ENCODE measurements at regions not wholly inside any gene's neighbourhood (a gene's known extent, or its start where the extent isn't known, plus 50 kb on each side); places are given as distances from the start of the nearest gene placed in this dataset.

- no peaks in the 10 kb centered on the region for H3K27me3 ChIP-seq (ENCODE audit: insufficient read depth, low read length)
- no TSS peak for BruUV-seq (replicated peaks)
- no peak overlapping the region for H3K27ac ChIP-seq (ENCODE audit: low read depth, low read length)
- CTCF ChIA-PET, result no interaction called here
- H2AFZ ChIP-seq (ENCODE audit: low read depth, low read length, poor library complexity, severe bottlenecking), result no peak overlapping the region
- H4K20me1 ChIP-seq (ENCODE audit: insufficient read depth), result no peaks in the 10 kb centered on the region
- H3K9me3 ChIP-seq (ENCODE audit: control insufficient read depth in 1 of 2, insufficient read depth in 1 of 2, low read depth in 1 of 2, low read length in 2 of 2), result no peaks in the 10 kb centered on the region
- no peaks in the 10 kb centered on the region for H3K4me1 ChIP-seq (ENCODE audit: control insufficient read depth in 1 of 2, insufficient read depth in 2 of 2, low read length in 2 of 2)
- H3K36me3 ChIP-seq (ENCODE audit: control insufficient read depth in 1 of 2, insufficient read depth in 2 of 2, low read length in 2 of 2), result no peaks in the 10 kb centered on the region
- no peak overlapping the region for H3K4me2 ChIP-seq (ENCODE audit: low read length)
- ATAC-seq, result no peak
- POLR2A ChIA-PET, result no interaction called here
- H3K4me3 ChIP-seq (replicated peaks in 1 of 2; ENCODE audit: low read depth in 1 of 2, low read length in 2 of 2), result no peak overlapping the region
- H3K9me2 ChIP-seq (ENCODE audit: insufficient read depth), result no peaks in the 10 kb centered on the region
- TF ChIP-seq REST (IDR thresholded peaks at IDR 0.05; ENCODE audit: low read depth), result no peak
- RAD21 ChIA-PET (ENCODE audit: low non-redundant PET in 1 of 2, low total read pairs in 2 of 2, uncharacterized antibody in 2 of 2, unreplicated experiment in 2 of 2), result no interaction called here
- H3K9ac ChIP-seq (ENCODE audit: low read length), result no peak overlapping the region
- no peak for DNase-seq (ENCODE audit: low read depth, low spot score)
- no peaks in the 10 kb centered on the region for H3K79me2 ChIP-seq (ENCODE audit: insufficient read depth, low read length)
- intact Hi-C loops (cut with micrococcal nuclease), result loop anchor here (5.0 kb wide), 1 partner anchor 564 kb away; no protein-coding TSS in a partner anchor
These were observed 90.3 kb upstream of the PTPN3 start for GRCh38 chr9:109588415-109588814.

- no peak overlapping the region for H3K9ac ChIP-seq (ENCODE audit: low read length)
- no peaks in the 10 kb centered on the region for H4K20me1 ChIP-seq (ENCODE audit: insufficient read depth)
- no peaks in the 10 kb centered on the region for H3K9me3 ChIP-seq (ENCODE audit: control insufficient read depth in 1 of 2, insufficient read depth in 1 of 2, low read depth in 1 of 2, low read length in 2 of 2)
- no peak for ATAC-seq
- ChIA-PET CTCF (no interaction called here), POLR2A (no interaction called here), RAD21 (ENCODE audit: low non-redundant PET in 1 of 2, low total read pairs in 2 of 2, uncharacterized antibody in 2 of 2, unreplicated experiment in 2 of 2) (no interaction called here)
- H3K79me2 ChIP-seq (ENCODE audit: insufficient read depth, low read length), result no peaks in the 10 kb centered on the region
- no peak overlapping the region for H3K4me2 ChIP-seq (ENCODE audit: low read length)
- TF ChIP-seq SRF (IDR thresholded peaks at IDR 0.05; ENCODE audit: low read depth) (no peak), EZH2 (IDR thresholded peaks at IDR 0.05) (no peak), POLR2AphosphoS5 (IDR thresholded peaks at IDR 0.05; ENCODE audit: low read depth, low read length) (no peak), JUND (IDR thresholded peaks at IDR 0.05) (no peak), FOSL1 (IDR thresholded peaks at IDR 0.05; ENCODE audit: low read depth) (no peak), ZNF274 (IDR thresholded peaks at IDR 0.05; ENCODE audit: low read depth, low read length) (no peak), EGR1 (IDR thresholded peaks at IDR 0.05; ENCODE audit: low read depth) (no peak), RAD21 (IDR thresholded peaks at IDR 0.05; ENCODE audit: low read depth) (no peak), YY1 (IDR thresholded peaks at IDR 0.05; ENCODE audit: extremely low read depth, insufficient replicate concordance, low read depth, low read length) (no peak), SP1 (IDR thresholded peaks at IDR 0.05; ENCODE audit: low read depth) (no peak), ELF1 (IDR thresholded peaks at IDR 0.05; ENCODE audit: borderline replicate concordance, low read depth) (no peak), MAX (IDR thresholded peaks at IDR 0.05) (no peak), REST (IDR thresholded peaks at IDR 0.05; ENCODE audit: low read depth) (no peak)
- no peak for DNase-seq (ENCODE audit: low read depth, low spot score)
- BruUV-seq (replicated peaks), result no TSS peak
- no peak overlapping the region for H3K27ac ChIP-seq (ENCODE audit: low read depth, low read length)
- no peaks in the 10 kb centered on the region for H3K36me3 ChIP-seq (ENCODE audit: control insufficient read depth in 1 of 2, insufficient read depth in 2 of 2, low read length in 2 of 2)
- no peaks in the 10 kb centered on the region for H3K27me3 ChIP-seq (ENCODE audit: insufficient read depth, low read length)
- H3K4me3 ChIP-seq (replicated peaks in 1 of 2; ENCODE audit: low read depth in 1 of 2, low read length in 2 of 2), result no peak overlapping the region
- no peaks in the 10 kb centered on the region for H3K9me2 ChIP-seq (ENCODE audit: insufficient read depth)
- intact Hi-C loops (cut with micrococcal nuclease), result no loop called here
- H3K4me1 ChIP-seq (ENCODE audit: control insufficient read depth in 1 of 2, insufficient read depth in 2 of 2, low read length in 2 of 2), result no peaks in the 10 kb centered on the region
- H2AFZ ChIP-seq (ENCODE audit: low read depth, low read length, poor library complexity, severe bottlenecking), result no peak overlapping the region
These were observed 92.9 kb upstream of the PTPN3 start for GRCh38 chr9:109590966-109591365.

Measured in HCT116 (cell line).